Parathyroid adenoma (tissue), 2 donors: ENCODE measurements at regions not wholly inside any gene's neighbourhood (a gene's known extent, or its start where the extent isn't known, plus 50 kb on each side); places are given as distances from the start of the nearest gene placed in this dataset.

Source experiments
- H2AFZ ChIP-seq: fragments of 300-600 bp; sonication (generic); one replicate; pipeline ENCODE4 v1.7.0; 2017; ENCODE audit warnings: antibody characterized with exemption, mild to moderate bottlenecking
- H3K27ac ChIP-seq: fragments of 300-600 bp; sonication (generic); one replicate; pipeline ENCODE4 v1.7.0; 2017
- H3K27me3 ChIP-seq: fragments of 300-600 bp; sonication (generic); one replicate; pipeline ENCODE4 v1.7.0; 2017; ENCODE audit warnings: low read length; ENCODE audit not compliant: control insufficient read depth, insufficient read depth
- H3K36me3 ChIP-seq: fragments of 300-600 bp; sonication (generic); one replicate; pipeline ENCODE4 v1.7.0; 2017; ENCODE audit warnings: low read length; ENCODE audit not compliant: control insufficient read depth, insufficient read depth
- H3K4me1 ChIP-seq: fragments of 300-600 bp; sonication (generic); one replicate; pipeline ENCODE4 v1.7.0; 2017; ENCODE audit warnings: control low read depth
- H3K4me2 ChIP-seq: fragments of 300-600 bp; sonication (generic); one replicate; pipeline ENCODE4 v1.7.0; 2017; ENCODE audit warnings: low read length
- H3K4me3 ChIP-seq: fragments of 300-600 bp; sonication (generic); one replicate; pipeline ENCODE4 v1.7.0; 2017; ENCODE audit warnings: low read depth, low read length
- H3K79me2 ChIP-seq: fragments of 300-600 bp; sonication (generic); one replicate; pipeline ENCODE4 v1.7.0; 2017; ENCODE audit warnings: control low read depth
- H3K9ac ChIP-seq: fragments of 300-600 bp; sonication (generic); one replicate; pipeline ENCODE4 v1.7.0; 2017; ENCODE audit warnings: mild to moderate bottlenecking
- H3K9me3 ChIP-seq: fragments of 300-600 bp; sonication (generic); one replicate; pipeline ENCODE4 v1.7.0; 2017; ENCODE audit warnings: low read length; ENCODE audit not compliant: control insufficient read depth
- CTCF ChIP-seq: fragments of 300-600 bp; sonication (generic); IDR thresholded peaks from one replicate; pipeline ENCODE4 v1.7.0; 2017; ENCODE audit warnings: antibody characterized with exemption, mild to moderate bottlenecking
- donor health status: primary hyperparathyroidism.

- no peaks in the 10 kb centered on the region for H3K9me3 ChIP-seq
- no peak overlapping the region for H3K4me3 ChIP-seq
- TF ChIP-seq CTCF, result no peak
- H3K27ac ChIP-seq, result no peak overlapping the region
- H3K36me3 ChIP-seq, result no peaks in the 10 kb centered on the region
- H3K27me3 ChIP-seq, result no peaks in the 10 kb centered on the region
- no peak overlapping the region for H3K4me2 ChIP-seq
- H3K79me2 ChIP-seq, result no peaks in the 10 kb centered on the region
- no peak overlapping the region for H3K9ac ChIP-seq
- H2AFZ ChIP-seq, result no peak overlapping the region
- no peaks in the 10 kb centered on the region for H3K4me1 ChIP-seq
Measured at GRCh38 chr2:40584432-40584831, 132.5 kb upstream of the SLC8A1 start.

GRCh38 chr2:40591774-40592173 is 139.9 kb upstream of the SLC8A1 start:
- H3K4me3 ChIP-seq, result no peak overlapping the region
- no peaks in the 10 kb centered on the region for H3K36me3 ChIP-seq
- H2AFZ ChIP-seq, result no peak overlapping the region
- H3K27me3 ChIP-seq, result no peaks in the 10 kb centered on the region
- TF ChIP-seq CTCF, result no peak
- H3K27ac ChIP-seq, result no peak overlapping the region
- H3K9me3 ChIP-seq, result no peaks in the 10 kb centered on the region
- no peaks in the 10 kb centered on the region for H3K4me1 ChIP-seq
- no peak overlapping the region for H3K4me2 ChIP-seq
- no peak overlapping the region for H3K9ac ChIP-seq
- no peaks in the 10 kb centered on the region for H3K79me2 ChIP-seq

- H3K9me3 ChIP-seq, result no peaks in the 10 kb centered on the region
- no peaks in the 10 kb centered on the region for H3K27me3 ChIP-seq
- no peak overlapping the region for H3K9ac ChIP-seq
- H2AFZ ChIP-seq, result no peak overlapping the region
- no peak for TF ChIP-seq CTCF
- H3K36me3 ChIP-seq, result no peaks in the 10 kb centered on the region
- no peaks in the 10 kb centered on the region for H3K4me1 ChIP-seq
- no peak overlapping the region for H3K27ac ChIP-seq
- no peak overlapping the region for H3K4me2 ChIP-seq
- H3K79me2 ChIP-seq, result no peaks in the 10 kb centered on the region
- no peak overlapping the region for H3K4me3 ChIP-seq
Measured at GRCh38 chr2:40592218-40592617, 140.3 kb upstream of the SLC8A1 start.

- no peaks in the 10 kb centered on the region for H3K36me3 ChIP-seq
- no peak overlapping the region for H3K4me2 ChIP-seq
- H3K27me3 ChIP-seq, result no peaks in the 10 kb centered on the region
- no peak for TF ChIP-seq CTCF
- H3K4me1 ChIP-seq, result no peaks in the 10 kb centered on the region
- no peak overlapping the region for H3K27ac ChIP-seq
- no peaks in the 10 kb centered on the region for H3K79me2 ChIP-seq
- H3K9ac ChIP-seq, result no peak overlapping the region
- no peaks in the 10 kb centered on the region for H3K9me3 ChIP-seq
- H2AFZ ChIP-seq, result no peak overlapping the region
- no peak overlapping the region for H3K4me3 ChIP-seq
Measured at GRCh38 chr2:40606862-40607261, 155.0 kb upstream of the SLC8A1 start.

GRCh38 chr2:40611196-40611595 is 159.3 kb upstream of the SLC8A1 start:
- Histone ChIP-seq H2AFZ (no peak overlapping the region), H3K79me2 (no peaks in the 10 kb centered on the region), H3K4me2 (no peak overlapping the region), H3K27ac (no peak overlapping the region), H3K9ac (no peak overlapping the region), H3K4me3 (no peak overlapping the region), H3K4me1 (no peaks in the 10 kb centered on the region), H3K9me3 (no peaks in the 10 kb centered on the region), H3K27me3 (no peaks in the 10 kb centered on the region), H3K36me3 (no peaks in the 10 kb centered on the region)
- TF ChIP-seq CTCF, result no peak
